ENCODE measurements at regions not wholly inside any gene's neighbourhood (a gene's known extent, or its start where the extent isn't known, plus 50 kb on each side); places are given as distances from the start of the nearest gene placed in this dataset.

GRCh38 chr9:1269533-1270315 lies 219.6 kb downstream of the DMRT2 start:
- no peak for DNase-seq

- no peak for DNase-seq
Observed at GRCh38 chr9:1271367-1271766, 221.2 kb downstream of the DMRT2 start.

- no peak for DNase-seq
Observed at GRCh38 chr9:1271786-1272185, 221.6 kb downstream of the DMRT2 start.

GRCh38 chr9:1272488-1272887 lies 222.3 kb downstream of the DMRT2 start:
- no peak for DNase-seq

GRCh38 chr9:1273859-1274258 lies 223.7 kb downstream of the DMRT2 start:
- no peak for DNase-seq

GRCh38 chr9:1274334-1274733 lies 224.2 kb downstream of the DMRT2 start:
- no peak for DNase-seq

GRCh38 chr9:1276474-1276873 lies 226.3 kb downstream of the DMRT2 start:
- DNase-seq = no peak

- DNase-seq = no peak
Observed at GRCh38 chr9:1284727-1285126, 234.6 kb downstream of the DMRT2 start.

GRCh38 chr9:1285526-1285925 lies 235.4 kb downstream of the DMRT2 start:
- DNase-seq = no peak

- DNase-seq = no peak
Observed at GRCh38 chr9:1292384-1292783, 242.2 kb downstream of the DMRT2 start.

GRCh38 chr9:1294641-1295258 lies 244.6 kb downstream of the DMRT2 start:
- no peak for DNase-seq

GRCh38 chr9:1296331-1296730 lies 246.2 kb downstream of the DMRT2 start:
- no peak for DNase-seq

GRCh38 chr9:1298046-1298445 lies 247.9 kb downstream of the DMRT2 start:
- no peak for DNase-seq

GRCh38 chr9:1300941-1301340 lies 250.8 kb downstream of the DMRT2 start:
- DNase-seq = no peak

GRCh38 chr9:1303932-1304331 lies 253.8 kb downstream of the DMRT2 start:
- DNase-seq = no peak

- no peak for DNase-seq
Observed at GRCh38 chr9:1311462-1312042, 261.4 kb downstream of the DMRT2 start.

- no peak for DNase-seq
Observed at GRCh38 chr9:1319436-1319835, 269.3 kb downstream of the DMRT2 start.

GRCh38 chr9:1320051-1320557 lies 269.9 kb downstream of the DMRT2 start:
- no peak for DNase-seq

- no peak for DNase-seq
Observed at GRCh38 chr9:1320607-1321195, 270.5 kb downstream of the DMRT2 start.

GRCh38 chr9:1327467-1327866 lies 277.3 kb downstream of the DMRT2 start:
- no peak for DNase-seq

GRCh38 chr9:1328341-1328740 lies 278.2 kb downstream of the DMRT2 start:
- no peak for DNase-seq

- no peak for DNase-seq
Observed at GRCh38 chr9:1331546-1332038, 281.4 kb downstream of the DMRT2 start.

GRCh38 chr9:1332156-1332555 lies 282.0 kb downstream of the DMRT2 start:
- DNase-seq = no peak

GRCh38 chr9:1335174-1335573 lies 285.0 kb downstream of the DMRT2 start:
- no peak for DNase-seq
